HEK293 (cell line): ENCODE measurements at regions not wholly inside any gene's neighbourhood (a gene's known extent, or its start where the extent isn't known, plus 50 kb on each side); places are given as distances from the start of the nearest gene placed in this dataset.

ENCODE experiments used
- CTCF ChIA-PET: fragments of 350-600 bp; formaldehyde crosslinking; extraction: SDS; loops from one replicate; lab custom pipeline; 2021; ENCODE audit warnings: antibody characterized with exemption; lab: Yijun Ruan, JAX
- POLR2A ChIA-PET: fragments of 300-600 bp; formaldehyde crosslinking; extraction: SDS; loops from one replicate; lab custom pipeline; 2020; ENCODE audit warnings: antibody characterized with exemption, inconsistent platforms; lab: Yijun Ruan, JAX
- H3K27ac ChIP-seq: fragments of 200-500 bp; sonication (Bioruptor generic); 2 replicates; pipeline ENCODE4 v1.5.1; 2014; ENCODE audit warnings: low read depth, low read length, control low read depth, inconsistent platforms; ENCODE audit errors: extremely low read depth
- H3K36me3 ChIP-seq, 2 experiments: fragments of 200-500 bp in 1 of 2; sonication (Bioruptor generic) in 1 of 2; 1 replicate in 1 of 2; 2 replicates in 1 of 2; pipeline ENCODE4 v1.5.1; 2014 to 2017; ENCODE audit warnings: inconsistent platforms in 2 of 2, low read length in 2 of 2; ENCODE audit not compliant: control insufficient read depth in 2 of 2, insufficient read depth in 1 of 2
- H3K4me1 ChIP-seq: fragments of 200-500 bp; sonication (Bioruptor generic); 2 replicates; pipeline ENCODE4 v1.5.1; 2014; ENCODE audit warnings: mild to moderate bottlenecking, low read length, inconsistent platforms; ENCODE audit not compliant: control insufficient read depth, insufficient read depth
- H3K4me3 ChIP-seq: 2 replicates; pipeline ENCODE4 v1.5.1; 2011; ENCODE audit warnings: low read depth, mild to moderate bottlenecking, control low read depth, low read length, moderate library complexity
- H3K9me3 ChIP-seq: fragments of 200-500 bp; sonication (Bioruptor generic); 2 replicates; pipeline ENCODE4 v1.5.1; 2014; ENCODE audit warnings: low read depth, low read length, inconsistent platforms; ENCODE audit not compliant: control insufficient read depth, insufficient read depth
- BCL11B ChIP-seq: fragments of 450-650 bp; formaldehyde crosslinking; IDR thresholded peaks from 2 replicates; pipeline ENCODE4 v1.5.1; 2016; ENCODE audit warnings: low read depth, missing biosample characterization, missing genetic modification characterization
- HOXC10 ChIP-seq: sonication (generic); formaldehyde crosslinking; IDR thresholded peaks from 2 replicates; pipeline ENCODE4 v1.8.1; 2023; ENCODE audit warnings: mild to moderate bottlenecking, missing genetic modification reagents
- SETDB1 ChIP-seq: IDR thresholded peaks from one replicate; pipeline ENCODE4 v1.6.1; 2017; ENCODE audit warnings: mild to moderate bottlenecking, low read length, moderate library complexity, mixed read lengths; ENCODE audit not compliant: insufficient read length
- SP3 ChIP-seq: fragments of 450-650 bp; formaldehyde crosslinking; IDR thresholded peaks from 2 replicates; pipeline ENCODE4 v1.5.1; 2016; ENCODE audit warnings: missing biosample characterization, missing genetic modification characterization
- YY1 ChIP-seq: fragments of 450-650 bp; formaldehyde crosslinking; IDR thresholded peaks from 2 replicates; pipeline ENCODE4 v1.5.1; 2018; ENCODE audit warnings: missing biosample characterization, missing genetic modification characterization
- ZIC2 ChIP-seq: fragments of 450-650 bp; formaldehyde crosslinking; IDR thresholded peaks from 2 replicates; pipeline ENCODE4 v1.5.1; 2016; ENCODE audit warnings: missing biosample characterization, missing genetic modification characterization
- ZNF132 ChIP-seq: fragments of 450-650 bp; formaldehyde crosslinking; IDR thresholded peaks from 2 replicates; pipeline ENCODE4 v1.5.1; 2017; ENCODE audit warnings: missing biosample characterization, missing genetic modification characterization, borderline replicate concordance
- ZNF24 ChIP-seq: fragments of 450-650 bp; formaldehyde crosslinking; IDR thresholded peaks from 2 replicates; pipeline ENCODE4 v1.5.1; 2016; ENCODE audit warnings: missing biosample characterization, missing genetic modification characterization
- ZNF324 ChIP-seq: fragments of 450-650 bp; formaldehyde crosslinking; IDR thresholded peaks from 2 replicates; pipeline ENCODE4 v1.5.1; 2016; ENCODE audit warnings: missing biosample characterization, missing genetic modification characterization
- ZNF366 ChIP-seq: fragments of 450-650 bp; formaldehyde crosslinking; conservative IDR thresholded peaks from 2 replicates; pipeline ENCODE4 v1.5.1; 2016; ENCODE audit warnings: missing biosample characterization, missing genetic modification characterization
- ZNF37A ChIP-seq: fragments of 450-650 bp; IDR thresholded peaks from 2 replicates; pipeline ENCODE4 v1.5.1; 2018; ENCODE audit warnings: missing biosample characterization, missing genetic modification characterization
- ZNF423 ChIP-seq: fragments of 450-650 bp; formaldehyde crosslinking; IDR thresholded peaks from 2 replicates; pipeline ENCODE4 v1.5.1; 2016; ENCODE audit warnings: missing biosample characterization, missing genetic modification characterization
- ZNF600 ChIP-seq: fragments of 450-650 bp; formaldehyde crosslinking; IDR thresholded peaks from 2 replicates; pipeline ENCODE4 v1.5.1; 2016; ENCODE audit warnings: missing biosample characterization, missing genetic modification characterization
- ZNF654 ChIP-seq: fragments of 450-650 bp; formaldehyde crosslinking; IDR thresholded peaks from 2 replicates; pipeline ENCODE4 v1.5.1; 2016; ENCODE audit warnings: low read depth, missing biosample characterization, missing genetic modification characterization
- ZNF658 ChIP-seq: fragments of 450-650 bp; formaldehyde crosslinking; IDR thresholded peaks from 2 replicates; pipeline ENCODE4; 2016; ENCODE audit warnings: missing biosample characterization, missing genetic modification characterization
- ZNF664 ChIP-seq: fragments of 450-650 bp; formaldehyde crosslinking; IDR thresholded peaks from 2 replicates; pipeline ENCODE4 v1.5.1; 2016; ENCODE audit warnings: missing biosample characterization, missing genetic modification characterization
- ZNF791 ChIP-seq: fragments of 450-650 bp; formaldehyde crosslinking; IDR thresholded peaks from 2 replicates; pipeline ENCODE4 v1.5.1; 2016; ENCODE audit warnings: missing biosample characterization, missing genetic modification characterization
- ZNF837 ChIP-seq: fragments of 450-650 bp; formaldehyde crosslinking; IDR thresholded peaks from 2 replicates; pipeline ENCODE4 v1.5.1; 2016; ENCODE audit warnings: missing biosample characterization, missing genetic modification characterization
- TF ChIP-seq, protein P1 (sequence below): fragments of 450-650 bp; formaldehyde crosslinking; IDR thresholded peaks from 2 replicates; pipeline ENCODE4 v1.5.1; 2016; ENCODE audit warnings: missing biosample characterization, missing genetic modification characterization
- TF ChIP-seq, protein P2 (sequence below): fragments of 450-650 bp; formaldehyde crosslinking; IDR thresholded peaks from 2 replicates; pipeline ENCODE4 v1.5.1; 2016; ENCODE audit warnings: missing biosample characterization, missing genetic modification characterization, borderline replicate concordance

GRCh38 chr3:34925851-34926250 is 713.5 kb upstream of the ARPP21 start:
- ChIA-PET CTCF (no interaction called here), POLR2A (no interaction called here)
- H3K4me3 ChIP-seq: no peak overlapping the region

DNA sequence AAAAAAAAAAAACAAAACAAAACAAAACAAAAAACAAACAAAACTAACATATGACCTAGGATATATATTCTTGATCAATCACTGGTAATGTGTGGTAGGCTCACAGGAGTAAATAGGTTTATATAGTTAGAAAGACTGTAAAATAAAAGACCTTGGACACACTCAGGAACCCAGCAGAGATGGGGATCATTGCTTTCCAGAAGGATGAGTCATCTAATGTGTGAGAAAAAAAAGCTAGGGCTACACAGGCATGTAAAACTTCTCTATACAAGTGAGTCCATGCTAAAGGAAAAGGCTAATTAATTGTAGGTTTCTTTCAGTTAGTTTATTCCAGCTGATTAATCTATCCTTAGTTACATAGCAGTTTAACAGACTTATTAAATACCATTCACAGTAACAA is 710.3 kb upstream of the ARPP21 start:
- TF ChIP-seq ZNF654 (tag by site-specific recombination): no peak
- no peak for TF ChIP-seq ZNF423 (tag by site-specific recombination)
- no peak for TF ChIP-seq ZNF324 (tag by site-specific recombination)
- TF ChIP-seq ZNF664 (tag by site-specific recombination): no peak
- H3K36me3 ChIP-seq: no peaks in the 10 kb centered on the region
- no peak overlapping the region for H3K27ac ChIP-seq
- H3K9me3 ChIP-seq: no peaks in the 10 kb centered on the region
- ChIA-PET CTCF (no interaction called here), POLR2A (no interaction called here)
- H3K4me1 ChIP-seq: no peaks in the 10 kb centered on the region
- no peak overlapping the region for H3K4me3 ChIP-seq

More at GRCh38 chr3:34925851-34926250, 713.5 kb upstream of the ARPP21 start:
- Histone ChIP-seq H3K36me3 (no peaks in the 10 kb centered on the region), H3K27ac (no peak overlapping the region), H3K4me1 (no peaks in the 10 kb centered on the region), H3K9me3 (no peaks in the 10 kb centered on the region)
- no peak for TF ChIP-seq BCL11B (tag by site-specific recombination)
- no peak for TF ChIP-seq ZNF658
- no peak for TF ChIP-seq ZNF37A (tag by site-specific recombination)
- TF ChIP-seq ZNF654 (tag by site-specific recombination): no peak
- TF ChIP-seq ZNF600 (tag by site-specific recombination): no peak
- TF ChIP-seq SP3 (tag by site-specific recombination): no peak
- TF ChIP-seq SETDB1: no peak
- no peak for TF ChIP-seq ZNF791 (tag by site-specific recombination)
- no peak for TF ChIP-seq ZIC2 (tag by site-specific recombination)
- no peak for TF ChIP-seq YY1
- no peak for TF ChIP-seq ZNF837 (tag by site-specific recombination)
- no peak for TF ChIP-seq ZNF24 (tag by site-specific recombination)
- TF ChIP-seq, protein P1, sequence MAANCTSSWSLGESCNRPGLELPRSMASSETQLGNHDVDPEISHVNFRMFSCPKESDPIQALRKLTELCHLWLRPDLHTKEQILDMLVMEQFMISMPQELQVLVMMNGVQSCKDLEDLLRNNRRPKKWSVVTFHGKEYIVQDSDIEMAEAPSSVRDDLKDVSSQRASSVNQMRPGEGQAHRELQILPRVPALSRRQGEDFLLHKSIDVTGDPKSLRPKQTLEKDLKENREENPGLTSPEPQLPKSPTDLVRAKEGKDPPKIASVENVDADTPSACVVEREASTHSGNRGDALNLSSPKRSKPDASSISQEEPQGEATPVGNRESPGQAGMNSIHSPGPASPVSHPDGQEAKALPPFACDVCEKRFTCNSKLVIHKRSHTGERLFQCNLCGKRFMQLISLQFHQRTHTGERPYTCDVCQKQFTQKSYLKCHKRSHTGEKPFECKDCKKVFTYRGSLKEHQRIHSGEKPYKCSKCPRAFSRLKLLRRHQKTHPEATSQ: no peak
- no peak for TF ChIP-seq HOXC10 (CRISPR knock-in tag)
- no peak for TF ChIP-seq ZNF132 (tag by site-specific recombination)
- TF ChIP-seq ZNF366: no peak
- TF ChIP-seq, protein P2, sequence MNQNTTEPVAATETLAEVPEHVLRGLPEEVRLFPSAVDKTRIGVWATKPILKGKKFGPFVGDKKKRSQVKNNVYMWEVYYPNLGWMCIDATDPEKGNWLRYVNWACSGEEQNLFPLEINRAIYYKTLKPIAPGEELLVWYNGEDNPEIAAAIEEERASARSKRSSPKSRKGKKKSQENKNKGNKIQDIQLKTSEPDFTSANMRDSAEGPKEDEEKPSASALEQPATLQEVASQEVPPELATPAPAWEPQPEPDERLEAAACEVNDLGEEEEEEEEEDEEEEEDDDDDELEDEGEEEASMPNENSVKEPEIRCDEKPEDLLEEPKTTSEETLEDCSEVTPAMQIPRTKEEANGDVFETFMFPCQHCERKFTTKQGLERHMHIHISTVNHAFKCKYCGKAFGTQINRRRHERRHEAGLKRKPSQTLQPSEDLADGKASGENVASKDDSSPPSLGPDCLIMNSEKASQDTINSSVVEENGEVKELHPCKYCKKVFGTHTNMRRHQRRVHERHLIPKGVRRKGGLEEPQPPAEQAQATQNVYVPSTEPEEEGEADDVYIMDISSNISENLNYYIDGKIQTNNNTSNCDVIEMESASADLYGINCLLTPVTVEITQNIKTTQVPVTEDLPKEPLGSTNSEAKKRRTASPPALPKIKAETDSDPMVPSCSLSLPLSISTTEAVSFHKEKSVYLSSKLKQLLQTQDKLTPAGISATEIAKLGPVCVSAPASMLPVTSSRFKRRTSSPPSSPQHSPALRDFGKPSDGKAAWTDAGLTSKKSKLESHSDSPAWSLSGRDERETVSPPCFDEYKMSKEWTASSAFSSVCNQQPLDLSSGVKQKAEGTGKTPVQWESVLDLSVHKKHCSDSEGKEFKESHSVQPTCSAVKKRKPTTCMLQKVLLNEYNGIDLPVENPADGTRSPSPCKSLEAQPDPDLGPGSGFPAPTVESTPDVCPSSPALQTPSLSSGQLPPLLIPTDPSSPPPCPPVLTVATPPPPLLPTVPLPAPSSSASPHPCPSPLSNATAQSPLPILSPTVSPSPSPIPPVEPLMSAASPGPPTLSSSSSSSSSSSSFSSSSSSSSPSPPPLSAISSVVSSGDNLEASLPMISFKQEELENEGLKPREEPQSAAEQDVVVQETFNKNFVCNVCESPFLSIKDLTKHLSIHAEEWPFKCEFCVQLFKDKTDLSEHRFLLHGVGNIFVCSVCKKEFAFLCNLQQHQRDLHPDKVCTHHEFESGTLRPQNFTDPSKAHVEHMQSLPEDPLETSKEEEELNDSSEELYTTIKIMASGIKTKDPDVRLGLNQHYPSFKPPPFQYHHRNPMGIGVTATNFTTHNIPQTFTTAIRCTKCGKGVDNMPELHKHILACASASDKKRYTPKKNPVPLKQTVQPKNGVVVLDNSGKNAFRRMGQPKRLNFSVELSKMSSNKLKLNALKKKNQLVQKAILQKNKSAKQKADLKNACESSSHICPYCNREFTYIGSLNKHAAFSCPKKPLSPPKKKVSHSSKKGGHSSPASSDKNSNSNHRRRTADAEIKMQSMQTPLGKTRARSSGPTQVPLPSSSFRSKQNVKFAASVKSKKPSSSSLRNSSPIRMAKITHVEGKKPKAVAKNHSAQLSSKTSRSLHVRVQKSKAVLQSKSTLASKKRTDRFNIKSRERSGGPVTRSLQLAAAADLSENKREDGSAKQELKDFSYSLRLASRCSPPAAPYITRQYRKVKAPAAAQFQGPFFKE: no peak
